Inferior parietal cortex (tissue), 1 donor: ENCODE measurements at regions not wholly inside any gene's neighbourhood (a gene's known extent, or its start where the extent isn't known, plus 50 kb on each side); places are given as distances from the start of the nearest gene placed in this dataset.
"Not testable (repeated sequence)": the region's sequence is repeated elsewhere in the genome, so short reads cannot be mapped to it uniquely, and the experiment has no call there.

Experiments used
- DNase-seq: peaks from one replicate; pipeline ENCODE4 v3.0.0-alpha.2; 2016; ENCODE audit errors: extremely low spot score

DNA sequence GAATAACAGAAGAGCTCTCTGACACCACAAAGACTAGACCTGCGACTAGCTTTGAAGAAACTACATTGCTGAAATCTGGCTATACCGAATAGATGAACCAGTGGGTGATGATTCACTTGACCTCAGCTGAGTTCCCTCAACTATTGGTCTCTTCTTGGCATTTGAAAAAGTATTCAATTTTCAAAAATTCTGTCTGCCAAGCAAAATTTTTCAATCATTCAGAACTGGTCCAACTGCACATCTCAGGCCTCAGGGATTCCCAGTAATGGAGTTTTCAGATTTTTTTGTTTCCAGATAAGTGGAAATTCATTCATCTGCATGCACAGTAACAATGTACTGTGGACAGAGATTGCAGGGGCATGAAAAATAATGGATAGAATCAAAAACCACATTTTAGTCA is 121.4 kb upstream of the NAA20 start:
- no peak for DNase-seq

DNA sequence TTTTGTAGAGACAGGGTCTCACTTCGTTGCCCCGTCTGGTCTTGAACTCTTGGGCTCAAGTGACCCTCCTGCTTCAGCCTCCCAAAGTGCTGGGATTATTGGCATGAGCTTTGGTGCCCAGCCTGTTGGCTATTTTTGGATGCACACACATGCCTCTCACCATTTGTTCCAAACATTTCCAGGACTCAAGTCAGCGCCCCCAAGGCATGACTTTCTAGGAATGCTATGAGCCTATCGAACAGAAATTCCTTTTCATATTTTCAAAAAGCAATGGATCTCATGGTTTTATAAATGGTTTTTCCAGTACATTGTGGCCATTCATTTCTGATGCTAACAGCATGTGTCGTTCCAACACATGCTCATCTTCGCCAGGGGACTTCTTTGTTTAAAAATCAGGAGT is 119.3 kb upstream of the NAA20 start:
- DNase-seq: no peak

DNA sequence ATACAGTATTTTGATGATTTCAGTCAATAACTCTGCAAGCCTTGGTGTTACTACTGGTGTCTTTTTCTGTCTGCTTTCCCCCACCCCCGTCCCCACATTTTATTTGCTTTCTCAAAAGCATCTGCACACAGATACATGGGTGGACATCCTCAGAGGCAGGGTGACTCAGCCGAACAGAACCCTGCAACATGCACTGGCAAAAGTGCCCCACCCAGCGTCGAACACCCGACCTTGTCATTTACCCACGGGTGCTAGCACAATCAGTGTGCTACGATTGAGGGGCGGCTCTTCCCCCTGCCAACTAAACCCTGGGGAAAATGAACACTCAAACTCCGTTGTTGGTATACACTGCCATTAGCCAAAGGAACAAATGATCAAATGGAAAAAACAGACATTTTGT is 115.9 kb upstream of the NAA20 start:
- no peak for DNase-seq

DNA sequence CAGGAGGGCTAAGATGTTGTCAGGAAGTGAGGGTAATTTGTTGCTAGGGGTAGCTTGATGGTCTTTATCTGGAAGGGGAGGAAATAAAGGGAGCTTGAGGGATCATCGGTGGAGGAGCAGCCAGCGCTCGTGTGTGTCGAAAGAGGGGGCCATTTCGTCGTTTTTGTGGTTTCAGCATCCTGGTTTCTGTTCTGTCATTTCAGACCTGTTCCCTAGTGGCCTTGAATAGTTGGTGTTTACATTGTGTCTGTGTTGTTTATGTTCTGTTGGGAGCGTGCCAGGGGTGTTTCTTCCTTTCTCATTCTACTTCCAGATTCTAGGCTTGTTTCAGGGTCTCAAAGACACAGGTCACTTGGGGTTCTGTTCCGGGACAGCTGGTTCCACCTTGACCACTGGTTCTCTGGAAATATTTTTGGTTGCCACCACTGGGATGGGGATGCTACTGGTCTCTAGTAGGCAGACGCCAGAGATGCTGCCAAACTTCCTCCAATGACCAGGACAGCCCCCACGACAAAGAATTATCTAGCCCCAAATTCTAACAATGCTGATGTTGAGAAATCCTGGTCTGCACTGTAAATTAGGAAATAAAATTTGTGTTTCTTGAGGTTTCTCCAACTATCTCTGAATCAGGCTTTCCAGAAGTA is 113.9 kb upstream of the NAA20 start:
- DNase-seq: no peak

DNA sequence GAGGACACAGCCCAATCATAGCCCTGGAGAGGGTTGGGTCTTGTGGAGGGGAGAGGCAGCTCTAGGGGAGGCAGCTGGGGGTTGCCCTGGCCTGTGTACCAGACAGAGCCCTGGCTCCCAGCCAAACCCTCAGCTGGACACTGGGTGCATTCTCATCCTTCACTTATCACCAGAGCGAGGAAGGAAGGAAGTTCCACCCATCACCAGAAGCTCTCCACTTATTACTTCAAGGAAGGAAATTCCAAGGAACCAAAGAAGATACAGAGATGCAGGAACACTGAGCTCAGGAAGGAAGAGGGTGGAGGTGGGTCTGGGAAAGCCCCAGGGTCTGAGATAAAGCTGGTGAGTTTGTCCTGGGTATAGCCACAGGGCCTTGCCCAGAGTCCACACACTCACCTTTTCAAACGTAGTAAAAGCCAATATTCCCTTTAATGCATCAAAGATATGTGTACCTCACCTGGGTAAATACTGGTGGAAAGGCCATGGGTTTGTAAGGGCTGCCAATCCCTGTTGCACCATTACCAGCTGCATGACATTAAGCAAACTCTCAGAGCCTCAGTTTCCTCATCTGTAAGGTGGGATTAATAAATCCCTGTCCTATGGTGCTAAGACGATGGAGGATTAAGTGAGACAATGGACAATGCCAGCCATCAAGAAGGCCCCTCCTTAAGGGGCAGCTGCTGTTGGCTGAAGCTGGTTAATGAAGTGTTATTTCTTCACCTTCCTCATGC is 109.7 kb upstream of the NAA20 start:
- DNase-seq: no peak

DNA sequence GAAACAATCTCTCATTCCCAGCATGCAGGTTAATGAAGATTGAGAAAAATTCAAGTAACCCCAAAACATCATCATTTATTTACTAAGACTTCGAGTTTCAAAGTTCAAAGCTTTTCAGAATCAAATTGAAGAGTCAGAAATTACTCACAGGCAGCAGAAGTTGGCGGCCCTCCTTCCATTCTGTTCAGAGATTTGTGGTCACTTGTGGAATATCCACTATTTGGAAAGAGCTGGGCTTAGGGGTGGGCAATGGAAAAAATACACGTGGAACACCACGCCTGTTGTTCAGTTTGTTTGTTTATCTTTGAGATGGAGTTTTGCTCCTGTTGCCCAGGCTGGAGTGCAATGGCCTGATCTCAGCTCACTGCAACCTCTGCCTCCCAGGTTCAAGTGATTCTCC is 108.6 kb upstream of the NAA20 start:
- no peak for DNase-seq

DNA sequence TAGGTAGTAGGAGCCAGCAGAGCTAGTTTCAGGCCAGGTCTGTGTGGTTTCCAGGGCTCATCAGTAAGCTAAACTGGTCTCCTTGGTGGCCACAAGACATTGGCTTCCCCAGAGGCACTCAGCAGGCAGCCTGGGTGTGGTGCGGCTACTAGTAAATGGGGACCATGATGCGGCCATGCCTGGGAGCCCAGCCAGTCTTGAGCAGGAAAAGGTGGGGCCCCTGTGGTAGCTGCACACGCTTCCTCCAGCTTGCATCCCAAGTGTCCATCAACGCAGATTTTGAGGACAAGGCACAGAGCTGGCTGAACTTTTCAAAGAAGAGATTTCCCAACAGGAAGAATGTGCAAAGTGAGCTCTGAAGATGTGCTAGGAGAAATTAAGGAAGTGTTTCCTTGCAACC is 107.4 kb upstream of the NAA20 start:
- no peak for DNase-seq

DNA sequence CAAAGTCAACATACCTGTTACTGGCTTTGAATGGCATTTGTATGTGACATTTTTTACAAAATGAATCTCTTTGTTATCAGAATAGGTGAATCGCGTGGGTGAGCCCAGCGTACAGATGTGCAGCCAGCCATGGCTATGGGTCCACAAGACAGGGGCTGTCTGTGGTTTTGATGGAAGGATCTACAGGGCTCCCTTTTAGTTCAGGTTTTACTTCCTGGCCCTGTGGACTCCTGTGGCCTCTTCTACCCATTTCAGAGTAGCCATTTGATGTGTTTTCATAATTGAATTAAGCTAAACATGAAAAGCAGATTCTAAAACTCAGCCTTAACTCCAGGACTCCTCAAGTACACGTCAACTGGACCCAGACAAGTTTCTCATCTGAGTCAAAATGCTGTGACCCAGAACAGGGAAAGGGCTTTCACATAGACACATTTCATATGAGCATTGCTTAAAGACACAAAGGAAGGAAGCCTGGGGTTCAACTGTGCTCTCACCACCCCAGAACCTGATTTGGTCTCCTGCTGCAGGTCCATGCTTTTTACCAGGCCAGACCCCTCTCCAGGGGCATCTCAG is 105.3 kb upstream of the NAA20 start:
- DNase-seq: no peak

DNA sequence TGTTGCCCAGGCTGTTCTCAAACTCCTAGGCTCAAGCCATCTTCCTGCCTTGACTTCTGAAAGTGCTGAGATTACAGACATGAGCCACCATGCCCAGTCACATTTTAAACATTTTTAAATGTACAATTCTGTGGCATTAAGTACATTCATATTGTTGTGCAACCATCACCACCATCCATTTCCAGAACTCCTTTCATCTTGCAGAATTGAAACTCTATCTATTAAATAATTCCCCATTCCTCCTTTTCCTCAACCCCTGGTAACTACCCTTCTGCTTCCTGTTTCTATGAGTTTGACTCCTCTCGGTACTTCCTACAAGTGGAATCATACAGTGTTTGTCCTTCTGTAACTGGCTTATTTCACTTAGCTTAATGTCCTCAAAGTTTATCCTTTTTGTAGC is 103.8 kb upstream of the NAA20 start:
- DNase-seq: no peak

DNA sequence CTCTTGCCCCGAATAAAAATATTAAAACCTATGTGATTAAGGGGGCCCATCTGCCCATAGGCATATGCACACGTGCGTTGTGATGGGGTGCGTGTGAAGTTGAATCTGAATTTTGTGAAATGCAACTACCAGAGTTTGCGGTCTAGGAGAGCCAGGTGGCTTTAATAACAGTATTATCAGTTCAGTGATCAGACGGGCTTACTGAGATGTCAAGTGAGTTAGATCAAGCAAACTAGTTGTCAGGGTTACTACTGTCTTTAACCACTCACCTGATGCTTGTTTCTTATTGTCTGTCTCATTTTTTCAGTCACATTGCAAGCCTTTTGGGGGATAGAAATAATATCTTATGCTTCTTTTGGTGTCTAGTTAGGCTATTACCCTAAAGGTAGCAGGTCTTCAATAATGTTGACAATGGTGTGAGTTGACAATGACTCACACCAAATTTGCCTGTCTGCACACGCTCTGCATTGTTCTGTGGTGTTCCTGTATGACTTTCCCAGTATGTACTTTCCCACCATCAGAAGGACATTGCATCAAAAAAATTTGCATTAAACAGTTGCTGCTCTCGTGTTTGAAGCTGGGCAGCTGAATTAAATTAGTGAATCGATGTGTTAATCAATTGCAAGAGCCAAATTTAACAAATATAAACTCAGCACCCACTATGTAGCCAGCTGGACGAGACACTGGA is 103.1 kb upstream of the NAA20 start:
- no peak for DNase-seq

DNA sequence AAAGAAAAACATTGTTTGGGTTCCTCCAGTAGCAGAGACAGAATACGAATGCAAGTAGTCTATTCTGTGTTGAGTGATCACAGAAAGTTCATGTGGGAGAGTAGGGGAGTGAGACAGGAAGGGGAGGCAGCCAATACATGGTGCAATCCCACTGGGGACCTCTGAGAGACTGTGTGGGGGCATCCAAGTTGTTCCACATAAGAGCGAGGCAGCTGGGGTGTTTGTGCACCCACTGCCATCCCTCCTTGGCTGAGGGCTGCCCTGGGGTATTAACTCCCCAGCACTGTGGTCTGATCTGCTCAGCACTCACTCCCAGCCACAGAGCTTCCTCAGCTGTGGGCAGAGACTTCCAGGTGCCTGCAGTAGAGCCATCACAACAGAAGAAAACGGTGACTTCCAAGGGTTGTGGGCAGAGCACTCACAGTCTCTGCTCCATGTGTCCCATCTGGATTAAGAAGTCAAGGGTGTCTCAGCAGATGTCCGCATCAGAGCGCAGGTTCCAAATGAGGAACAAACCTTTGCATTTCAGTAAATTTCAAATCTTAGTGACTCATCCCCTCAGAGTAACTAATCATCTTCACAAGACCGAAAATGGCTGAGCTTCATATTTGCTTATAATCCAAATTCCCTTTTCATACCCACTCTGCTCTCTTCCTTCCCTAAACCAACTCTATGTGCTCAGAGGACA is 101.9 kb upstream of the NAA20 start:
- DNase-seq: no peak

DNA sequence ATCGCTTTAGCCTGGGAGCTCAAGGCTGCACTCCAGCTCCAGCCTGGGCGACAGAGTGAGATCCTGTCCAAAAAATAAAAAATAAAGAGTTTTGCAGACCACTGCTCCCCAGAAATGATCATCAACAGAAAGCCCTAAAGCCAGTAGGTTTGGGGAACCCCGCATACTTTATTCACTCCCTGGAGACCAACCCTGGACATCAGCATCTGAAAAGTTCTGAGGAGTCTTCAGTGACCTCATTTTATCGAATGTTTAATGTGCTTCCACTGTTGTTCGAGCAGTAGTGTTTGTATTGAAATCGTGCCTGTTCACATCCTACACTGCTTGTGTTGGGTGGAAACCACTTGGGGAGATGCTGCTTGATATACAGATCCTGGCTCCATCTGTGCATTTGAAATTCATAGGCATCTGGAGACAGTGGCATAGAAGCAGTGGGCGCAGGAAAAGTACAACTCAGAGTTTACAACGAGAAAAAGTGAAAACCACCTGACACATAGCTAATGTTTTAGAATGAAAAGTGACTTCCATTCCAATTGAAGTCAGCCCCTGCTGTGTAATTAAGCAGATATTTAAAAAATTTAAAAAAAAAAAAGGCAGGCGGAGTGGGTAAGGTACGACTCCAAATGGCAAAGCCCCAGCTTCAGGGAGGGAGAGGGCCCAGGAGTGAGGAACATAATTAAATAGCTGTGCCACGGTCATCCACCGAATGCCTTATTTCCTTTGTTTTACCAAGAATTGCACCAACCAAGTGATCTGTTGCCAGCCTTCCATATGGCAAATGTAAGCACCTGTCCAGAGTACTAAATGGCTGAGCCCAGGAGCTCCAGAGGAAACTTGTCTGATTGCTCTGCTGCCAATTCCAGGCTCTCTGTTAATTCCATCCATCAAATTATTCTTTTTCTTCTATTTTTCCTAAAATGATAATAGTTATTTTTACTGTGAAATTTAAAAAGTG is 100.4 kb upstream of the NAA20 start:
- DNase-seq: no peak

DNA sequence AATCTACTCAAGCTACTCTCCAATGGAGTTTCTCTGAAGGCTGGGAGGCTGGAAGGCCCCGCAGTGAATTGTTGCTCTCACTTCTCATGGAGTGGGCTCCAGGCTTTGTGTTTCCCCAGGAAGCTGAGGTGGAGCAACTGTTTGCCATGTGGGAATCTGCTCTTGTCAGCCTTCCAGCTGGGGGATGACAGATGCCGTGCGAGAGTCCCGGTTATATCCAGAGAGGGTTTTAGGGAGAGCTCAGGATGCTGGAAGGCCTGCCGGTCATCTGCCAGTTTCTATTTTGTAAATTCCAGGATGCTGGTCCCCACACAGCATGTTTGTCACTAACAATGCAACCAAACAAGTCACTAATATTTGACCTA is 98.2 kb upstream of the NAA20 start:
- DNase-seq: no peak

DNA sequence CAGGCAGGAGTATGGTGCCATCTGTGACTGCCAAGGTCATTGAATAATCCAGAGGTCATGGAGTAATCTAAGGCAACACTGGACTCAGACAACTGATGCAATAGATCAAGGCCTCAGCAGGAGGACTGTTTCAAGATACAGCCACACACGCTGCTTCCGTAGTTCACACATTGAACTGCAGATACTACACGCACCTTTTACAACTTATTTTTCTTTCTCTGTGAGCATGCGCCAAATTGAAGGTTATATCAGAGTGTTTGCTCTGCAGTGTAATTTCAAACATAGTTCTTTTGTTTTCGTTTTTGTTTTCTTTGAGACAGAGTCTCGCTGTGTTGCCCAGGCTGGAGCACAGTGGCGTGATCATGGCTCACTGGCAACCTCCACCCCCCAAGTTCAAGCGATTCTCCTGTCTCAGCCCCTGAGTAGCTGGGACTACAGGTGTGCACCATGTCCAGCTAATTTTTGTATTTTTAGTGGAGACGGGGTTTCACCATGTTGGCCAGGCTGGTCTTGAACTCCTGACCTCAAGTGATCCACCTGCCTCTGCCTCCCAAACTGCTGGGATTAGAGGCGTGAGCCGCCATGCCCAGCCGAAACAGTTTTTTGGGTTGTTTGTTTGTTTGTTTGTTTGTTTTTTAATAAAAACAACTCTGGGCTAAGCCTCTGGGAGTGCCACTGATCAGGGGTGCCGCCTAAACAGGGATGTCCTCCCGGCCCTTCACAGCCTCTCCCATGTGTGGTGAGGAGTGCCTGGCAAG is 96.6 kb upstream of the NAA20 start:
- DNase-seq: no peak

DNA sequence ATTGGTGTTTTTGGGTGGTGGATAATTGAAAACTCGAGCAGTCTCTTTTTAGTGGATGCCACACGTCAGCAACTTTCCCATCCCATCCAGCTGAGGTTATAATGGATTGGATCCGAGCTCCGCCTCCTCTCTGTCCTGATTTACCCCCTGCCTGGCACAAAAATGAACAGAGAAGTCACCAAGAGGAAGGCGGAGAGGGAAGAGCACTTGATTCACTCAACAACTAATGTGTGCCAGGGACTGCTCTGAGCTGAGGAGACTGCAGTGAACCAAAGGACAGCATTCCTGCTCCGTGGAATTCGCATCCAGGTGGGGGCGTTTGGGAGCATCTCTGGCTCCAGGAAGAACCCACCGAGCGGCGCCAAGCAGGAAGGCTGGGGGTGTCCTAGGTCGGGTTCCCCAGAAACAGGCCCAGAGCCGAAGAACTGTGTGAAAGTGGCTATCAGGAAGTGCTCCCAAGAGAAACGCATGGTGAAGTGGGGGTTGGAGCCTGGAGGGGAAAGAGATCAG is 95.8 kb upstream of the NAA20 start:
- no peak for DNase-seq

DNA sequence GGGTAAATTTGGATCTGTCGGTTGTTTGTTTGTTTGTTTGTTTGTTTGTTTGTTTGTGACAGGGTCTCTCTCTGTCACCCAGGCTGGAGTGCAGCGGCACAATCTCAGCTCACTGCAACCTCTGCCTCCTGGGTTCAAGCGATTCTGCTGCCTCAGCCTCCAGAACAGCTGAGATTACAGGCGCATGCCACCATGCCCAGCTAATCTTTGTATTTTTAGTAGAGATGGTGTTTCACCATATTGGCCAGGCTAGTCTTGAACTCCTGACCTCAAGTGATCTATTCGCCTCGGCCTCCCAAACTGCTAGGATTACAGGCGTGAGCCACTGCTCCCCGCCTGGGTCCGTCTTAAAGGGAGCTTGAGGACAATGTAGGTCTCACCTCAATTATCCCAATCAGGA is 95.3 kb upstream of the NAA20 start:
- DNase-seq: not testable (repeated sequence)

DNA sequence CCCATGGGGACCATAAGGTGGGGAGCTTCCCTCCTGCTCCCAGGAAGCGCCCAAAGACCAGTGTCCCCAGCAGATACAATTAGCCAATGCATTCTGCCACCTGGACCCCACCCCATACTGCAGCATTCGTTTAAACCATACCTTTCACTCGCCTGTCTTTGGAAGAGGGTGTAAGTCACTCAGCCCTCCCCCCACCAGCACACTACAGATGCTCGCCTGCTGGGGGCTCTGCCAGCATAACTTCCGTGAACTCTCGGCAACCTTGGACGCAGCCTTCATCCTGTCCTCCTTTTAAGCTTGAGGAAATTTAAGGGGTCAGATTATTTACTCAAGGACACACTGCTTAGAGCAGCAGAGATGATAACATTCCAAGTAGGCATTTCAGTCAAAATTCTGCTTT is 94.4 kb upstream of the NAA20 start:
- no peak for DNase-seq

DNA sequence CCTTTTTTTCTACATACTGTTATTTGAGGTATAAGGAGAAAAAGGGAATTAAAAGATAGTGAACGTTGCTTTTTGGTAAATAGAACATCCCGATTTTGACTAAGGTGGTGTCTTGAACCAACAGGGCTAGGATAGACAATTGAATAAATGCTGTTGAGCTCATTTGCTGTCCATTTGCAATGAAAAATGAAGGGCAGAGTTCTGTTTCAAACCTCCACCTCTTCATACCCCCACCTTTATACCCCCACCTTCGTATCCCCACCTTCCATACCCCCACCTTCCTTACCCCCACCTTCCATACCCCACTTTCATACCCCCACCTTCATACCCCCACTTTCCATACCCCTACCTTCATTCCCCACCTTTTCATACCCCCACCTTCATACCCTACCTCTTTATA is 93.4 kb upstream of the NAA20 start:
- no peak for DNase-seq

DNA sequence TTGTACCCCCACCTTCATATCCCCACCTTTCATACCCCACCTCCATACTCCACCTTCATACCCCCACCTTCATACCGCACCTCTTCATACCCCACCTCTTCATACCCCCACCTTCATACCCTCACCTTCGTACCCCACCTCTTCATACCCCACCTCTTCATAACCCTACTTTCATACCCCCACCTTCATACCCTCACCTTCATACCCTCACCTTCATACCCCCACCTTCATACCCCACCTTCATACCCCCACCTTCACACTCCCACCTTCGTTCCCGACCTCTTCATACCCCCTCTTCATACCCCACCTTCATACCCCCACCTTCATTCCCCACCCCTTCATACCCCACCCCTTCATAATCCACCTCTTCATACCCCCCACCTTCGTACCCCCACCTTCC is 92.9 kb upstream of the NAA20 start:
- DNase-seq: no peak

DNA sequence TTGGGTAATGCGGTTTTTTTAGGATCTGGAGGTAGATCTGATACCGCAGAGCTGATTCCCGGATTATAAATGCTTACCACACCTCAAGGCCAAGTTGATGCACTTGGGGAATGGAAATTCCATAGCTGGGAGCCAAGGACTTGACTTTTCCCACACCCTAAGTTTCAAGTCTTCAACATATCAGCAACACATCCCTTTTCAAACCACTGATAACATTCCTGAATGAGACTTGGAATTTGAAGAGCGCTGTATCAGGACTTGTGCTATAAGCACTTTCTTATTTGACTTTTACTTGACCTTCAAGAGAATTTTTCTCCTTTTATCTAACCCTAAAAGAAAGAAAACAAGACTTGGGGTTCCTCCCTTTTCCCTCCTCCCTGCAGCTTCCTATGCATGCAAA is 90.6 kb upstream of the NAA20 start:
- no peak for DNase-seq
